Endothelial cell of umbilical vein (primary cell): ENCODE measurements at regions not wholly inside any gene's neighbourhood (a gene's known extent, or its start where the extent isn't known, plus 50 kb on each side); places are given as distances from the start of the nearest gene placed in this dataset.

Experiments
- BruUV-seq: library from RNA; stranded (reverse); fragments of 400-500 nt; replicated peaks from 2 replicates; lab custom pipeline; 2021; lab: Mats Ljungman, UMichigan
- CTCF ChIA-PET: fragments of 300-600, 350-600 bp; sonication (Branson Sonifier 250); formaldehyde crosslinking; loops from one replicate; lab custom pipeline; 2021; ENCODE audit warnings: antibody characterized with exemption, inconsistent platforms; lab: Charles Lee
- POLR2A ChIA-PET: fragments of 300-600, 350-600 bp; sonication (Branson Sonifier 250); formaldehyde crosslinking; loops from one replicate; lab custom pipeline; 2021; ENCODE audit warnings: antibody characterized with exemption, inconsistent platforms; lab: Charles Lee
- DNase-seq: peaks from one replicate; pipeline ENCODE4 v3.0.0-alpha.2; 2011; ENCODE audit warnings: low read depth, low spot score
- FAIRE-seq: peaks from 2 replicates; lab custom pipeline; 2011; peaks lifted over from hg19 to GRCh38; lab: Jason Lieb, UNC
- H2AFZ ChIP-seq: 2 replicates; pipeline ENCODE4 v1.6.0; 2012; ENCODE audit warnings: low read depth, low read length, control low read depth, inconsistent platforms
- H3K27ac ChIP-seq: 2 replicates; pipeline ENCODE4 v1.5.1; 2011; ENCODE audit warnings: low read depth, mild to moderate bottlenecking, control low read depth, low read length, moderate library complexity; ENCODE audit not compliant: insufficient read depth
- H3K27me3 ChIP-seq, 2 experiments: 2 replicates each; pipeline versions ENCODE4 v1.6.0 to v1.6.1; 2011; ENCODE audit warnings: low read length in 2 of 2, mixed read lengths in 1 of 2; ENCODE audit not compliant: control insufficient read depth in 2 of 2, insufficient read depth in 2 of 2
- H3K36me3 ChIP-seq, 2 experiments: 2 replicates in 1 of 2; 3 replicates in 1 of 2; pipeline ENCODE4 v1.5.1; 2011; ENCODE audit warnings: low read length in 2 of 2, mild to moderate bottlenecking in 1 of 2, moderate library complexity in 1 of 2; ENCODE audit not compliant: control insufficient read depth in 2 of 2, insufficient read depth in 2 of 2; ENCODE audit errors: extremely low read depth in 1 of 2
- H3K4me1 ChIP-seq: 3 replicates; pipeline ENCODE4 v1.5.1; 2011; ENCODE audit warnings: mild to moderate bottlenecking, low read length; ENCODE audit not compliant: control insufficient read depth, insufficient read depth; ENCODE audit errors: extremely low read depth
- H3K4me2 ChIP-seq: 2 replicates; pipeline ENCODE4 v1.6.1; 2011; ENCODE audit warnings: low read length, control low read depth, mixed read lengths; ENCODE audit not compliant: insufficient read depth
- H3K4me3 ChIP-seq, 3 experiments: fragments of 200-600 bp in 1 of 3; sonication (generic), shearing (Covaris generic) in 1 of 3; replicated peaks in 1 of 3; 2 replicates each; pipeline ENCODE4 v1.5.1; 2011 to 2016; ENCODE audit warnings: control low read depth in 3 of 3, low read length in 3 of 3, mild to moderate bottlenecking in 2 of 3, inconsistent platforms in 1 of 3, low read depth in 1 of 3, moderate library complexity in 1 of 3; ENCODE audit not compliant: insufficient read depth in 1 of 3
- H3K79me2 ChIP-seq: 2 replicates; pipeline ENCODE4 v1.6.0; 2012; ENCODE audit warnings: low read length, inconsistent platforms; ENCODE audit not compliant: control insufficient read depth, insufficient read depth
- H3K9ac ChIP-seq: replicated peaks from 2 replicates; pipeline ENCODE3; 2011; ENCODE audit warnings: low read length, control low read depth; ENCODE audit not compliant: insufficient read depth; ENCODE audit errors: extremely low read depth
- H3K9me1 ChIP-seq: replicated peaks from 3 replicates; pipeline ENCODE4 v1.6.0; 2011; ENCODE audit warnings: mild to moderate bottlenecking, low read length; ENCODE audit not compliant: control insufficient read depth, insufficient read depth; ENCODE audit errors: extremely low read depth
- H3K9me3 ChIP-seq: replicated peaks from 2 replicates; pipeline ENCODE4 v1.5.1; 2012; ENCODE audit warnings: low read length, inconsistent platforms; ENCODE audit not compliant: control insufficient read depth, insufficient read depth
- H4K20me1 ChIP-seq: replicated peaks from 2 replicates; pipeline ENCODE3; 2011; ENCODE audit warnings: mild to moderate bottlenecking, low read length; ENCODE audit not compliant: control insufficient read depth, insufficient read depth; ENCODE audit errors: extremely low read depth
- CTCF ChIP-seq, 2 donors: IDR thresholded peaks; 1 replicate in 1 of 2; 2 replicates in 1 of 2; pipeline ENCODE4 v1.5.1; 2011; ENCODE audit warnings: low read length in 2 of 2, mild to moderate bottlenecking in 2 of 2, moderate library complexity in 2 of 2, control low read depth in 1 of 2, inconsistent platforms in 1 of 2, low read depth in 1 of 2; ENCODE audit not compliant: insufficient read depth in 1 of 2; ENCODE audit errors: extremely low read depth in 1 of 2
- EZH2 ChIP-seq: IDR thresholded peaks from 2 replicates; pipeline ENCODE4 v1.6.1; 2012; ENCODE audit warnings: borderline replicate concordance, low read depth, mild to moderate bottlenecking, moderate library complexity, low read length, inconsistent platforms; ENCODE audit not compliant: severe bottlenecking
- FOS ChIP-seq: IDR thresholded peaks from 2 replicates; pipeline ENCODE4 v1.6.1; 2011; ENCODE audit warnings: mild to moderate bottlenecking, low read length, moderate library complexity, borderline replicate concordance; ENCODE audit not compliant: insufficient read depth
- GATA2 ChIP-seq: IDR thresholded peaks from 2 replicates; pipeline ENCODE4 v1.7.0; 2011; ENCODE audit warnings: low read depth, mild to moderate bottlenecking, moderate library complexity, mixed read lengths, low read length; ENCODE audit not compliant: insufficient read length, insufficient read depth
- JUN ChIP-seq: IDR thresholded peaks from 2 replicates; pipeline ENCODE4 v1.6.1; 2011; ENCODE audit warnings: borderline replicate concordance, low read depth; ENCODE audit not compliant: insufficient read length, insufficient read depth
- MAX ChIP-seq: IDR thresholded peaks from 2 replicates; pipeline ENCODE4 v1.6.1; 2011; ENCODE audit not compliant: insufficient read depth, insufficient read length
- MYC ChIP-seq: IDR thresholded peaks from one replicate; pipeline ENCODE4 v1.6.1; 2011; ENCODE audit warnings: mild to moderate bottlenecking, low read depth, low read length
- POLR2A ChIP-seq: IDR thresholded peaks from 2 replicates; pipeline ENCODE4 v1.6.1; 2012; ENCODE audit warnings: low read depth, mild to moderate bottlenecking, control low read depth, low read length
- POLR2AphosphoS5 ChIP-seq: IDR thresholded peaks from 2 replicates; pipeline ENCODE4 v1.6.1; 2012; ENCODE audit warnings: low read depth, mild to moderate bottlenecking, control low read depth, low read length, moderate library complexity; ENCODE audit not compliant: insufficient read depth
- dilution Hi-C: fragments of 300-500 bp; cut with MboI; formaldehyde crosslinking; loops from one replicate; pipeline ENCODE4 v1.15.0; 2019; ENCODE audit warnings: low sequenced_read_pairs; ENCODE audit not compliant: extremely low pct_ligation_motif_present
- intact Hi-C: fragments of 100-400 bp; cut with micrococcal nuclease; formaldehyde crosslinking; loops from one replicate; pipeline ENCODE4 v1.10.0; 2022

- TF ChIP-seq MYC (no peak), CTCF (IDR thresholded peaks at IDR 0.05; ENCODE audit: extremely low read depth in 1 of 2, insufficient read depth in 1 of 2, low read depth in 1 of 2, low read length in 2 of 2) (peak; percentile 44 to 68)
- Histone ChIP-seq H3K27me3 (no peaks in the 10 kb centered on the region), H3K4me2 (no peak overlapping the region), H3K4me1 (no peaks in the 10 kb centered on the region), H3K36me3 (no peaks in the 10 kb centered on the region), H3K9me3 (no peaks in the 10 kb centered on the region), H3K79me2 (no peaks in the 10 kb centered on the region), H3K9me1 (no peaks in the 10 kb centered on the region), H3K9ac (no peak overlapping the region), H3K4me3 (no peak overlapping the region), H4K20me1 (no peaks in the 10 kb centered on the region), H3K27ac (no peak overlapping the region), H2AFZ (no peak overlapping the region)
- FAIRE-seq (peak; percentile 79), DNase-seq (peak; percentile 40)
- CTCF ChIA-PET = interaction anchor here (0.6 to 3.4 kb wide), 21 partner anchors 9 to 739 kb away, joined by 3 to 36 read pairs (median 4); partner anchors contain the start of genes BDH2, SLC9B2 and TACR3
- POLR2A ChIA-PET = no interaction called here
- no TSS peak for BruUV-seq
- dilution Hi-C loops = no loop called here
- intact Hi-C loops = loop anchor here (1.0 to 10.0 kb wide), 5 partner anchors 129 to 687 kb away; partner anchors contain the start of gene BDH2
Measured at GRCh38 chr4:103786014-103786413, 66.2 kb upstream of the TACR3 start.

GRCh38 chr4:103778221-103778620 lies 58.4 kb upstream of the TACR3 start:
- H3K4me2 ChIP-seq = no peak overlapping the region

More at GRCh38 chr4:103778221-103778620, 58.4 kb upstream of the TACR3 start:
- H2AFZ ChIP-seq = no peak overlapping the region
- no peaks in the 10 kb centered on the region for H3K27me3 ChIP-seq
- no peaks in the 10 kb centered on the region for H3K9me1 ChIP-seq
- no peaks in the 10 kb centered on the region for H3K79me2 ChIP-seq
- H3K9me3 ChIP-seq = no peaks in the 10 kb centered on the region
- no TSS peak for BruUV-seq
- ChIA-PET CTCF (no interaction called here), POLR2A (no interaction called here)
- DNase-seq (no peak), FAIRE-seq (no peak)
- dilution Hi-C loops (no loop called here), intact Hi-C loops (no loop called here)
- no peaks in the 10 kb centered on the region for H3K4me1 ChIP-seq
- H3K9ac ChIP-seq = no peak overlapping the region
- no peaks in the 10 kb centered on the region for H4K20me1 ChIP-seq
- no peak overlapping the region for H3K27ac ChIP-seq
- TF ChIP-seq MAX (no peak), GATA2 (no peak), POLR2AphosphoS5 (no peak), EZH2 (no peak), CTCF (IDR thresholded peaks at IDR 0.05; ENCODE audit: extremely low read depth in 1 of 2, insufficient read depth in 1 of 2, low read depth in 1 of 2, low read length in 2 of 2) (no peak), POLR2A (no peak), JUN (no peak), FOS (no peak), MYC (no peak)
- no peak overlapping the region for H3K4me3 ChIP-seq
- no peaks in the 10 kb centered on the region for H3K36me3 ChIP-seq
